ENCODE measurements at regions not wholly inside any gene's neighbourhood (a gene's known extent, or its start where the extent isn't known, plus 50 kb on each side); places are given as distances from the start of the nearest gene placed in this dataset.

- Histone ChIP-seq H3K9me3 (ENCODE audit: control extremely low read depth in 1 of 5, control insufficient read depth in 4 of 5, insufficient read depth in 2 of 5, low read depth in 1 of 5, low read length in 4 of 5) (no peaks in the 10 kb centered on the region), H3K36me3 (ENCODE audit: control insufficient read depth in 4 of 4, insufficient read depth in 4 of 4, low read length in 3 of 4) (no peaks in the 10 kb centered on the region), H3K4me1 (ENCODE audit: control extremely low read depth in 1 of 4, control insufficient read depth in 4 of 4, insufficient read depth in 4 of 4, low read length in 3 of 4) (no peaks in the 10 kb centered on the region), H3K27me3 (replicated peaks in 2 of 5; ENCODE audit: control insufficient read depth in 4 of 5, insufficient read depth in 5 of 5, low read length in 4 of 5) (no peaks in the 10 kb centered on the region), H3K4me3 (ENCODE audit: control insufficient read depth in 1 of 7, extremely low read depth in 1 of 7, insufficient read depth in 4 of 7, low read depth in 2 of 7, low read length in 6 of 7) (no peak overlapping the region), H3K27ac (ENCODE audit: insufficient read depth in 1 of 2, low read depth in 1 of 2, low read length in 2 of 2, poor library complexity in 1 of 2, severe bottlenecking in 2 of 2) (no peak overlapping the region)
- ChIA-PET CTCF (no interaction called here), POLR2A (no interaction called here)
- WGBS (ENCODE audit: insufficient coverage), result no CpG with 5 or more reads among the region's 1 CpG
- DNase-seq, result no peak
Measured at GRCh38 chr5:18560602-18561001, 926.3 kb downstream of the TAF11L14 start.

GRCh38 chr5:18563853-18564252 lies 929.6 kb downstream of the TAF11L14 start:
- Histone ChIP-seq H3K36me3 (ENCODE audit: control insufficient read depth in 4 of 4, insufficient read depth in 4 of 4, low read length in 3 of 4) (no peaks in the 10 kb centered on the region), H3K27me3 (replicated peaks in 2 of 5; ENCODE audit: control insufficient read depth in 4 of 5, insufficient read depth in 5 of 5, low read length in 4 of 5) (no peaks in the 10 kb centered on the region), H3K9me3 (ENCODE audit: control extremely low read depth in 1 of 5, control insufficient read depth in 4 of 5, insufficient read depth in 2 of 5, low read depth in 1 of 5, low read length in 4 of 5) (no peaks in the 10 kb centered on the region), H3K27ac (ENCODE audit: insufficient read depth in 1 of 2, low read depth in 1 of 2, low read length in 2 of 2, poor library complexity in 1 of 2, severe bottlenecking in 2 of 2) (no peak overlapping the region), H3K4me1 (ENCODE audit: control extremely low read depth in 1 of 4, control insufficient read depth in 4 of 4, insufficient read depth in 4 of 4, low read length in 3 of 4) (no peaks in the 10 kb centered on the region), H3K4me3 (ENCODE audit: control insufficient read depth in 1 of 7, extremely low read depth in 1 of 7, insufficient read depth in 4 of 7, low read depth in 2 of 7, low read length in 6 of 7) (no peak overlapping the region)
- POLR2A ChIA-PET, result no interaction called here
- WGBS (ENCODE audit: insufficient coverage), result 100% methylated on average over 2 of the region's 2 CpGs
- DNase-seq, result no peak
- CTCF ChIA-PET, result no interaction called here

- Histone ChIP-seq H3K9me3 (ENCODE audit: control extremely low read depth in 1 of 5, control insufficient read depth in 4 of 5, insufficient read depth in 2 of 5, low read depth in 1 of 5, low read length in 4 of 5) (no peaks in the 10 kb centered on the region), H3K27me3 (replicated peaks in 2 of 5; ENCODE audit: control insufficient read depth in 4 of 5, insufficient read depth in 5 of 5, low read length in 4 of 5) (no peaks in the 10 kb centered on the region), H3K4me1 (ENCODE audit: control extremely low read depth in 1 of 4, control insufficient read depth in 4 of 4, insufficient read depth in 4 of 4, low read length in 3 of 4) (no peaks in the 10 kb centered on the region), H3K27ac (ENCODE audit: insufficient read depth in 1 of 2, low read depth in 1 of 2, low read length in 2 of 2, poor library complexity in 1 of 2, severe bottlenecking in 2 of 2) (no peak overlapping the region), H3K36me3 (ENCODE audit: control insufficient read depth in 4 of 4, insufficient read depth in 4 of 4, low read length in 3 of 4) (no peaks in the 10 kb centered on the region), H3K4me3 (ENCODE audit: control insufficient read depth in 1 of 7, extremely low read depth in 1 of 7, insufficient read depth in 4 of 7, low read depth in 2 of 7, low read length in 6 of 7) (no peak overlapping the region)
- ChIA-PET POLR2A (no interaction called here), CTCF (no interaction called here)
- no peak for DNase-seq
Measured at GRCh38 chr5:18566671-18567070, 932.4 kb downstream of the TAF11L14 start.

GRCh38 chr5:18576586-18576985 lies 942.3 kb downstream of the TAF11L14 start:
- ChIA-PET CTCF (interaction anchor here (1.0 kb wide), 1 partner anchor 59 kb away, joined by 3 read pairs; no protein-coding TSS in a partner anchor), POLR2A (no interaction called here)
- WGBS (ENCODE audit: insufficient coverage), result 91% methylated on average over 4 of the region's 4 CpGs
- H3K4me3 ChIP-seq (ENCODE audit: control insufficient read depth in 1 of 7, extremely low read depth in 1 of 7, insufficient read depth in 4 of 7, low read depth in 2 of 7, low read length in 6 of 7), result no peak overlapping the region
- no peaks in the 10 kb centered on the region for H3K27me3 ChIP-seq (replicated peaks in 2 of 5; ENCODE audit: control insufficient read depth in 4 of 5, insufficient read depth in 5 of 5, low read length in 4 of 5)
- no peak overlapping the region for H3K27ac ChIP-seq (ENCODE audit: insufficient read depth in 1 of 2, low read depth in 1 of 2, low read length in 2 of 2, poor library complexity in 1 of 2, severe bottlenecking in 2 of 2)
- no peaks in the 10 kb centered on the region for H3K4me1 ChIP-seq (ENCODE audit: control extremely low read depth in 1 of 4, control insufficient read depth in 4 of 4, insufficient read depth in 4 of 4, low read length in 3 of 4)
- peaks cover 0 to 2% (median 0%) of the 10 kb centered on the region in 5 experiments for H3K9me3 ChIP-seq (ENCODE audit: control extremely low read depth in 1 of 5, control insufficient read depth in 4 of 5, insufficient read depth in 2 of 5, low read depth in 1 of 5, low read length in 4 of 5)
- no peaks in the 10 kb centered on the region for H3K36me3 ChIP-seq (ENCODE audit: control insufficient read depth in 4 of 4, insufficient read depth in 4 of 4, low read length in 3 of 4)
- DNase-seq, result no peak

GRCh38 chr5:18601185-18601584 lies 966.9 kb downstream of the TAF11L14 start:
- H3K36me3 ChIP-seq (ENCODE audit: control insufficient read depth in 4 of 4, insufficient read depth in 4 of 4, low read length in 3 of 4), result no peaks in the 10 kb centered on the region
- H3K27ac ChIP-seq (ENCODE audit: insufficient read depth in 1 of 2, low read depth in 1 of 2, low read length in 2 of 2, poor library complexity in 1 of 2, severe bottlenecking in 2 of 2), result no peak overlapping the region
- POLR2A ChIA-PET, result no interaction called here
- H3K9me3 ChIP-seq (ENCODE audit: control extremely low read depth in 1 of 5, control insufficient read depth in 4 of 5, insufficient read depth in 2 of 5, low read depth in 1 of 5, low read length in 4 of 5), result peaks cover 0 to 1% (median 0%) of the 10 kb centered on the region in 5 experiments
- no peak overlapping the region for H3K4me3 ChIP-seq (ENCODE audit: control insufficient read depth in 1 of 7, extremely low read depth in 1 of 7, insufficient read depth in 4 of 7, low read depth in 2 of 7, low read length in 6 of 7)
- H3K4me1 ChIP-seq (ENCODE audit: control extremely low read depth in 1 of 4, control insufficient read depth in 4 of 4, insufficient read depth in 4 of 4, low read length in 3 of 4), result no peaks in the 10 kb centered on the region
- CTCF ChIA-PET, result no interaction called here
- no peaks in the 10 kb centered on the region for H3K27me3 ChIP-seq (replicated peaks in 2 of 5; ENCODE audit: control insufficient read depth in 4 of 5, insufficient read depth in 5 of 5, low read length in 4 of 5)
- WGBS (ENCODE audit: insufficient coverage), result 89% methylated on average over 1 of the region's 1 CpG
- no peak for DNase-seq

- no peaks in the 10 kb centered on the region for H3K36me3 ChIP-seq (ENCODE audit: control insufficient read depth in 4 of 4, insufficient read depth in 4 of 4, low read length in 3 of 4)
- no peaks in the 10 kb centered on the region for H3K4me1 ChIP-seq (ENCODE audit: control extremely low read depth in 1 of 4, control insufficient read depth in 4 of 4, insufficient read depth in 4 of 4, low read length in 3 of 4)
- no CpG with 5 or more reads among the region's 1 CpG for WGBS (ENCODE audit: insufficient coverage)
- DNase-seq, result no peak
- CTCF ChIA-PET, result no interaction called here
- POLR2A ChIA-PET, result no interaction called here
- H3K27me3 ChIP-seq (replicated peaks in 2 of 5; ENCODE audit: control insufficient read depth in 4 of 5, insufficient read depth in 5 of 5, low read length in 4 of 5), result no peaks in the 10 kb centered on the region
- H3K9me3 ChIP-seq (ENCODE audit: control extremely low read depth in 1 of 5, control insufficient read depth in 4 of 5, insufficient read depth in 2 of 5, low read depth in 1 of 5, low read length in 4 of 5), result no peaks in the 10 kb centered on the region
- no peak overlapping the region for H3K27ac ChIP-seq (ENCODE audit: insufficient read depth in 1 of 2, low read depth in 1 of 2, low read length in 2 of 2, poor library complexity in 1 of 2, severe bottlenecking in 2 of 2)
- no peak overlapping the region for H3K4me3 ChIP-seq (ENCODE audit: control insufficient read depth in 1 of 7, extremely low read depth in 1 of 7, insufficient read depth in 4 of 7, low read depth in 2 of 7, low read length in 6 of 7)
Measured at GRCh38 chr5:18602402-18602801, 968.1 kb downstream of the TAF11L14 start.

- Histone ChIP-seq H3K9me3 (ENCODE audit: control extremely low read depth in 1 of 5, control insufficient read depth in 4 of 5, insufficient read depth in 2 of 5, low read depth in 1 of 5, low read length in 4 of 5) (no peaks in the 10 kb centered on the region), H3K27me3 (replicated peaks in 2 of 5; ENCODE audit: control insufficient read depth in 4 of 5, insufficient read depth in 5 of 5, low read length in 4 of 5) (no peaks in the 10 kb centered on the region), H3K4me1 (ENCODE audit: control extremely low read depth in 1 of 4, control insufficient read depth in 4 of 4, insufficient read depth in 4 of 4, low read length in 3 of 4) (no peaks in the 10 kb centered on the region), H3K36me3 (ENCODE audit: control insufficient read depth in 4 of 4, insufficient read depth in 4 of 4, low read length in 3 of 4) (no peaks in the 10 kb centered on the region), H3K27ac (ENCODE audit: insufficient read depth in 1 of 2, low read depth in 1 of 2, low read length in 2 of 2, poor library complexity in 1 of 2, severe bottlenecking in 2 of 2) (no peak overlapping the region), H3K4me3 (ENCODE audit: control insufficient read depth in 1 of 7, extremely low read depth in 1 of 7, insufficient read depth in 4 of 7, low read depth in 2 of 7, low read length in 6 of 7) (no peak overlapping the region)
- DNase-seq, result no peak
- ChIA-PET POLR2A (no interaction called here), CTCF (no interaction called here)
Measured at GRCh38 chr5:18605186-18605585, 970.9 kb downstream of the TAF11L14 start.

- DNase-seq, result no peak
- POLR2A ChIA-PET, result no interaction called here
- Histone ChIP-seq H3K27ac (ENCODE audit: insufficient read depth in 1 of 2, low read depth in 1 of 2, low read length in 2 of 2, poor library complexity in 1 of 2, severe bottlenecking in 2 of 2) (no peak overlapping the region), H3K4me1 (ENCODE audit: control extremely low read depth in 1 of 4, control insufficient read depth in 4 of 4, insufficient read depth in 4 of 4, low read length in 3 of 4) (no peaks in the 10 kb centered on the region), H3K27me3 (replicated peaks in 2 of 5; ENCODE audit: control insufficient read depth in 4 of 5, insufficient read depth in 5 of 5, low read length in 4 of 5) (no peaks in the 10 kb centered on the region), H3K9me3 (ENCODE audit: control extremely low read depth in 1 of 5, control insufficient read depth in 4 of 5, insufficient read depth in 2 of 5, low read depth in 1 of 5, low read length in 4 of 5) (peaks cover 0 to 1% (median 0%) of the 10 kb centered on the region in 5 experiments), H3K4me3 (ENCODE audit: control insufficient read depth in 1 of 7, extremely low read depth in 1 of 7, insufficient read depth in 4 of 7, low read depth in 2 of 7, low read length in 6 of 7) (no peak overlapping the region), H3K36me3 (ENCODE audit: control insufficient read depth in 4 of 4, insufficient read depth in 4 of 4, low read length in 3 of 4) (no peaks in the 10 kb centered on the region)
- WGBS (ENCODE audit: insufficient coverage), result 90% methylated on average over 2 of the region's 5 CpGs
- CTCF ChIA-PET, result no interaction called here
Measured at GRCh38 chr5:18607570-18607969, 973.3 kb downstream of the TAF11L14 start.
